Erythroblast (primary cell): ENCODE measurements at regions not wholly inside any gene's neighbourhood (a gene's known extent, or its start where the extent isn't known, plus 50 kb on each side); places are given as distances from the start of the nearest gene placed in this dataset.

Experiments used
- GATA1 ChIP-seq: IDR thresholded peaks from 2 replicates; pipeline ENCODE4 v1.6.1; 2011; ENCODE audit warnings: low read depth, mild to moderate bottlenecking, control low read depth, low read length, moderate library complexity
- POLR2A ChIP-seq: IDR thresholded peaks from 2 replicates; pipeline ENCODE4 v1.6.1; 2011; ENCODE audit warnings: mild to moderate bottlenecking, low read length

DNA sequence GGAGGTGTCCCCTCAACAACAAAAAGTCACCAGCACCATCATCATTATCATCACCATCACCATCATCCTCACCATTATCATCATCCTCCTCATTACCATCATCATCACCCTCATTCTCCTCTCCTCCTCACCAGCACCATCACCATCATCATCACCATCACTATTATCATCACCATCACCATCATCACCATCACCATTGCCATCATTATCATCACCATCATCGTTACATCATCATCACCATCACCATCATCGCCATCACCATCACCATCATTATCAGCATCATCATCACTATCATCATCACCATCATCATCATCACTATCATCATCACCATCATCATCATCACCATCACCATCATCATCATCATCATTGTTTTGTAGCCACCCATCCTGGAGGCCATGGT lies 212.6 kb downstream of the MN1 start:
- no peak for TF ChIP-seq POLR2A
- TF ChIP-seq GATA1: no peak
